GM21723 (cell line): ENCODE measurements at regions not wholly inside any gene's neighbourhood (a gene's known extent, or its start where the extent isn't known, plus 50 kb on each side); places are given as distances from the start of the nearest gene placed in this dataset.

Source experiments
- ATAC-seq: cut with Tn5 transposase; IDR thresholded peaks from one replicate; pipeline ENCODE4 v1.9.1; 2021; ENCODE audit warnings: mild to moderate bottlenecking, moderate library complexity; ENCODE audit not compliant: unreplicated experiment

DNA sequence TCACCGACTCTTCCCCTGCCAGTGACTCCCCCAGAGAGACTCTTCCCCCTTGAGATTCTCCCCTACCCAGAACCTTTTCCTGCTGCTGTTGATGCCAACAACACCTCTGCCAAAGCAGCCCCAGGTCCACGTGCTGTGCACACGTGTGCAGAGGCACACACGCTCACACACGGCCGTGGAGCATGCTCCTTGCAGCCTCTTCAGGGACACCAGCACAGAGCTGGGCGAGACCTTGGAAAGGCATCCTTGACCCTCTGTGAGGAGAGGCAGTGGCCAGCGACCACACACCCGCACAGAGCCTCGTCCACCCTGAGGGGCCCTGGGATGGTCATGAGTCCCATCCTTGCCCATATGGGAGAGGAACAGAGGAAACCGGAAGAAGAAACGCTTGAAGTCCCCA is 181.9 kb downstream of the RBFOX3 start:
- no peak for ATAC-seq

DNA sequence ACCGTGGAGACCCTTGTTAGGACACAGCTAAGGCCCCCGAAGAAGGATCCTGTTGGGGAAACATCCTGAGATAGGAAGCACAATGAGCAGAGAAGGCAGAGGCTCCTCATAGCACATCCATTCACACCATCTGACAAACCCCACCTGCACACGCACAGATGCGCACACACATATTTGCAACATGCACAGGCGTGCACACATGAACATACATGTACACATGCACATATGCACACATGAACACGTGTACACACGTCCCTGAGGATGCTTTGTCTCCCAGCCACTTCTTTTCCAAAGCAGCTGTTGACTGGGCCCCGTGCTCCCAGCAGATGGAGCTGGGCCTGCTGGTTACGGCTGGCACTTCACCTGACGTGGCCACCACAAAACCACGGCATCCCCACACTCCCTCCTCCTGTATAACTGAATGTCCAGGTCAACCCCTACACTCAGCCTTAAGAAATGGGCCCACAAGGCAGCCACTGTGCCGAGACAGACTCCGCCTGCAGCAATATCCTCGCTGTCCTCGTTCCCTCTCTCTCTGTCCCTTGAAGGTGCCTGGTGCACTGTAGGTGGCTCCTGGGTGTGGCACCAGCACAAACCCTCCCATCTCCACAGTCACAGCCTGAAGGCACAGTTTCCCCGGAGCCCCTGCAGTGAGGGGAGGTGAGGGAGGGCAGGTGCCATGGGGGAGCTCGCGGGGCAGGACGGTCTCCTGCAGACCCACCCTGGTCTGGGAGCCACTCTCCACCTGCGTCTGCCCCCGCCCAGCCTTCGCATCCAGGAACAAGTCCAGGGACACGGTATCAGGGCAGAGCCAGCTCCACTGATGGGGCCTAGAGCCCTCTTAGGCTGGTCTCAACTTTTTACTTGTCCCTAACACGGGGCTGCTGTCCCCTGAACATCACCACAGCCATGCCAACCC is 183.0 kb downstream of the RBFOX3 start:
- no peak for ATAC-seq

DNA sequence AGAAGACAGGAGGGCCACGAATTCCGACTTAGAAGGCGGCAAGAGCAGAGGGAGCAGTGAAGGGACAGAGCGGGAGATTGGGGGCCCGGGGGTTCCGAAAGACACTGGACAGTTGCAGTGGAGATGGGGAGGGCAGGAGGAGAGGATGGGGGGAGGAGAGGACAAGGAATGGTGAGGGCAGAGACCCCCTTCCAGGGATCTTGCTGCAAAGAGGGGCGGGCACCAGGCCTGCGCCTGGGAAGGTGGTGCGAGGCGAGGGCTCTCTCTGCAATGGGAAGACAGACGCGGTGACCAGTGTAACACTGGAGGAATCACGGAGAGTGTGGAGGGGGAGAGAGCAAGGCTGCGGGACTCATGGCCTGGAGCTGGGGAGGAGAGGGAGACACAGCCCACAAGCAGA is 185.2 kb downstream of the RBFOX3 start:
- ATAC-seq = no peak

DNA sequence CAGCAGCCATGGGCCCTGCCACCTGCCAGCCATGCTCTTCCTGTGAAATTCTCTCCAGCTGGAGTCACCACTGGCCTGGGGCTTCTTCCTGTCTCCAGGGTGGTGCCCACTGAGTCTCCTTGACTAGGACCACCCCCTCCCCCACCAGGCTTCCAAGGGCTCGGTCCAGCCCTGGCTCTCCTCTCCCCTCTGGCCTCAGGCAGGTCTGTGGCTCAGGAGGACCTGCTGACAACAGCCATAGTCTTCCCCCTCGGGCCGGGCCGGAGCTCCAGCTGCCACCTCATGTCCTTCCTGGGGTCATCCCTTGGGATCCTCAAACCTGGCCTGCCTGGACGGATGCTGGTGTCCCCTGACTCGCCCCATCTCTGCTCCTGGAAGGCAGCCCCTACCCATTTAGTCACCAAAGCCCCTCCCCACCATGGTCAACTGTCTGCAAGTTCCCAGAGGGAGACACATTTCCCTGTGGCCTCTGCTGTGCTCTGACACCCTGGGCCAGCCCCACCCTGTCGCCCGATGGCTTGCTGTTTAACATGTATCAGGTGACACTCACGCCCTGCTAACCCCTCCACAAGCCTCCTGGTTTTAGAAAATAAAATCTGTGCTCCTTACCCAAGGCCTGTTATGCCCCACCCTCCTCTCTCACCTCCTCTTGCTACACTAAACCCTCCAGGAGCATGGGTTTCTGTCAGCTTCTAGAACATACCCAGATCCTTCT is 186.2 kb downstream of the RBFOX3 start:
- no peak for ATAC-seq

DNA sequence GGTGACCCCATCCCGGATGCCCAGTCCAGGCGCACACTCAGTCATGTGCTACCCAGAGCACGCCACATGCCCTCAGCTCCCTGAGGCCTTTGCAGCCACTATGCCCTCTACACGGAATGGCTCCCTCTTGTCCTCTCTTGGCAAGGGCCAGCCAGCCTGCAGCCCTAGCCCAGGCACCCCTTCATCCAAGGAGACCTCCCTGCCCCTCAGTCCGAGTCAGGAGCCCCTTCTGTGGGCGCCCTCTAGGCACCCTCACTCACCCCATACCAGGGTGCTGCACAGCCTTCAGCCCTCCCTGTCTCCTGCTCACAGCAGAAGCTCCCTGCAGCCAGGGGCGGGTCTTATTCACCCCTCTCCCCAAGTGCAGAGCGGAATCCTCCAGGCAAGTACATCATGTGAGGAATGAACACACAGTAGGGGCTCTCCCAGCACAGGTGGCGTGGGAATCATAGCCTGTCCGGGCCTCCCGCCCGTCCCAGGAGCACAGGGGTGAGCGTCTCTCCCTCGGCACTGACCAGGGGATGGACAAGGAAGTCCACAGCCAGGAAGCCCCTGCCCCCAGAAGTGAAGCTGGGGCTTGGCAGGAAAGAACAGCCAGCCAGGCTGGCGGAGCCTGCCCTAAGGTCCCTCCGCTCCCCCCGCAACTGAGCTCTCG is 186.9 kb downstream of the RBFOX3 start:
- no peak for ATAC-seq

DNA sequence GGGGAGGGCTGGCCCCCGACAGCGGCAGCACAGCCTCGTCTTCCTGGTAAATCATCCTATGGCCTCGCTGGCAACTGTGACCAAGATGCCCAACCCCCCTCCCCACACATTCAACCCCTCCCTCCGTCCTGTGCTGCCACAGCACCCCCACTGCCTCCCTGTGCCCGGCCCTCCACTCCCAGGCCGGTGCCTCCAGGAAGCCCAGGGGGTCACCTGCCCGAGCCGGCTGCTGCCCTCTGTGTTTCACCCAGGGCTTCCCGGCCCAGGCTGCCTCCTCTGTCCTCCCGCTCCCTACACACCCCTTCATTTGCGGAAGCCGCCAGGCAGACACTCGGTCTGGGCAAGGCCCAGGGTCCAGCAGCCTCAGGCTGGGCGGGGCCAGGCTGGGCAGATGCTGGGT is 188.6 kb downstream of the RBFOX3 start:
- ATAC-seq = no peak

DNA sequence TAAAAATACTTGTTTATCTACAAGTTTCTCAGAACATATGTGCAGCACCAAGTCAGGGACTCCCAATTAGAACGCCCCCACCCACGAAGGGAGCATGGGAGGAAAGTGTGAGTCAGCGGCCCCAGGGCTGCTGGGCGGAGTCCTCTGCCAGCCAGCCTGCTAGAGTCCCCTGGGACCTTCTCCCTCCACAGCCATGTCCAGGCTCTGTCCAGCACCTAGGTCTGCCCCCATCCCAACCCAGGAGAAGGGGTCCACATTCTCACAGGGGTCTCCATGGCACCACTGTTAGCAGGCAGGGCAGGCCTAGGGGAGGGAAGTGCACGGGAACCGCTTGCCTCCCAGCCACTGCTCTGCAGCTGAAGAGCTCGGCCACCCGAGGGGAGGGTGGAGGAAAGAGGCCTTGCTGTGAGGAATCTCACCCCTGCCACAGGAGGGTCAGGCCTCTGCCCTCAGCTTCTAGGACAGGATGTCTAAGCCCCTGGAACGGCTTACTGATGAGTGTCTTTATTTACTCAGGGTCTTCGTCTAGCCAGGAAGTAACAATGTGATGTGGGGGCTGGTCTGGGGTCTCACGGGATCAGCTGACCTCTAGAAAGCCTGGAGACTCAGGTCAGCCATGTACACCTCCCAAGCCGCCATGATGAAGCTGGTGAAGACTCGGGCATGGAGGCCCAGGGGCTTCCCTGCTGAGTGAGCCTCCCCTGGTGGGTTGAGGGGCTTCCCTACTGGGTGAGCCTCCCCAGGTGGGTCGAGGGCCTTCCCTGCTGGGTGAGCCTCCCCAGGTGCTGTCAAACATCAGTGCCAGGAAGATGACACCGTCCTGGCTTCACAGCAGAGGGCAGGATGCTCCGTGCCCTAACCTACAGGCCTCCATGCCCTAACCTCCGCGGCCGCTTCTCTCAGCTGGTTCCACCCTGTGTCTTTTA is 190.3 kb downstream of the RBFOX3 start:
- ATAC-seq = no peak

DNA sequence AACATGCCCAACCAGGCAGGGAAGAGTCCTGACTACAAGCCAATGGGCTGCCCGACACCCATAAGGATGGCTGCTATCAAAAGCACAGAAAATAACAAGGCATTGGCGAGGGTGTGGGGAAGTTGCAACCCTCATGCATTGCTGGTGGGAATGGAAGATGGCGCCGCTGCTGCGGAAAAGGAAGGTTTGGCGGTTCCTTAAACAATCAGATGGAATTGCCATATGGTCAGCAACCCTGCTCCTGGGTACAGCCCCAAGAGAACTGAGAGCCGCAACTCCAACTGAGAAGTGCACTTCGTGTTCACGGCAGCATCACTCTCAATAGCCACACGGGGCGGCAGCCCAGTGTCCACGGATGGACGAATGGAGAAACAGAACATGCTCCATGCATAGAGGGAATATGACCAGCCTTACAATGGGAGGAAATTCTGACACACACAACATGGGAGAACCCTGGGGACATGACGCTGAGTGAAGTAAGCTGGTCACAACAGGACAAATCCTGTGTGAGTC is 193.3 kb downstream of the RBFOX3 start:
- no peak for ATAC-seq

DNA sequence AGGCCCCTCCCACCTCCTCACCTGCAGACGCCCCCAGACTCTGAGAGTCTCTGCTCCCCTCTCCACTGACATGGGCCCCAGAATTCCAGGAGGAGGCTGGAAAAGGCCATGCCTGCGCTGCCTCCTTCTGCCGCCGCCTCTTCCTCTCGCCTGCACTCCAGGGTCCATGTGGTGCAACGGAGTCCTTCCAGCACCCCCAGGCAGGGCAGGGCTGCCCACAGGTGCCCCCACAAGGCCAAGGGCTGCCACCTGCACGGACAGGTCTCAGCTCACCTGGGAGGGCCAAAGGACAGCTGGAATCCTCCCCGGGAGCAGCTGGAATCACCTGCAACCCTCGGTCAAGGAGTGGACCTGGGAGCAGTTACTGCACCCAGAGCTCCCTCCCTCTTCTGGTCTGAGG is 194.9 kb downstream of the RBFOX3 start:
- ATAC-seq = no peak

DNA sequence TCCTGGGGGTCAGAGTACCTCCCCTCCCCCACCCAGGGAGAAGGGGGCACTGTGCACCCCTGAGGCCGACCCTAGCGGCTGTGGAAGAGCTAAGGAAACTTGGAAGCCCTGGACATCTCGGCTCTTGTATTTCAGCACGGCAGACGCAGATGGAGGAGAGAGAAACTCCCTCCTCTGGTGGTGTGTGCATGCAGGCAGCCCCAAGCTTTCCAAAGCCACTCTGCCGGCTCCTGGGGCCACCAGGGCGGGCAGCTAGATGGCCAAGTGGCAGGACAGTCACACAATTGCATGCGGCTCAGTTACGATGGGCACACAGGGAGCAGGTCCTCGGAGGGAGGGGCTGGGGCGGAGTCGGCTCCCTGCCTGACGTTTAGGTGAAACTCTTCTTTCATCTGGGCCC is 195.5 kb downstream of the RBFOX3 start:
- no peak for ATAC-seq

DNA sequence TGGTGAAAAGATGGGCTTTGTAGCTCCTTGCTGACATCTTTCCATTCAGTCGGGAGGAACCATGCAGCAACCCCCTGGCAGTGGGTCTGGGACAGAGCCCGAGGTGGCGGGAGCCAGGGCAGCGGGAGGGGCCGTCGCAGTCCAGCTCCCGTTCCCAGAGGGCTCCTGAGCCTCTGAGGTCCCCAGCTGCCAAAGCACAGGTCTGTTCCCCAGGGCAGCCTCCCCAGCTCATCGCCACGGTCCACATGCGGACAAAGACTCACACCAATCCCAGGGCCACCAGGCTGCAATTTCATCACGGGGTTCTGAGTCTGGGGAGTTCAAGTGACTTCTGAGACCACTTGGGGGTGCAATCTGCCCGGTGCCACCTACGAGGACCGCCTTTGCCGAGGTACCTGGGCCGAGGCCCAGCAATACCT is 196.0 kb downstream of the RBFOX3 start:
- no peak for ATAC-seq

DNA sequence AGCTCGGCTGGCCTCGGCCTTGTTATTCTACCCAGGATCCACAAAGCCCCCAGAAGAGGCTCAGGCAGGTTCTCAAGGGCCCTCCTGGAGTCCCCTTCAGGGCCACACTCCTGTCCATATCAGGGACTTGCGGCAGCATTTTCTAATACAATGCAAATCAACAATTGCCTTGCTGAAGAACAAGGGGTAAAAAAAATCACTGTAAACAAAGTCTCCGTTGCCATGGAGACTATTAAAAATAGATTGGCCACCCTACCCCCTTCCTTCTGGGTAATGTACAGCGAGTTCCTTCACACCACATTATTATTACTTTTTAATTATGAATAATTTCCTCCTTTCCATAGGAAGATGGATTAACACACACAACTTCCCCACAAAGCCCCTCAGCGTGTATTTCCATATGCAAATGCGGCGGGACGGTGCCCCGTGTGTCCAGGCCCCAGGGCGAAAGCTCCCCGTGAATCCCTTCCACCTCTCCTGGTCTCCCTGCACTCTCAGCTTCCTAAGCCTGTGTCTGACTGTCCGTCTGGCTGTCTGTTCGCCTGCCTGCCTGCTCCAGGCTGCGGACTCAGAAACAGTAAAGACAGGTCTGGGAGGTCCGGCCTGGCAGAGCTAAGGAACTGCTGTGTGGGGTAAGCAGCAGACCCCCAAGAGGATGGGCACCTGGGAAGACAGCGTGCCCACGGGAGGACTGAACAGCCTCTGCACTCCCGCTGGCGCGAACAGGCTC is 196.6 kb downstream of the RBFOX3 start:
- no peak for ATAC-seq

DNA sequence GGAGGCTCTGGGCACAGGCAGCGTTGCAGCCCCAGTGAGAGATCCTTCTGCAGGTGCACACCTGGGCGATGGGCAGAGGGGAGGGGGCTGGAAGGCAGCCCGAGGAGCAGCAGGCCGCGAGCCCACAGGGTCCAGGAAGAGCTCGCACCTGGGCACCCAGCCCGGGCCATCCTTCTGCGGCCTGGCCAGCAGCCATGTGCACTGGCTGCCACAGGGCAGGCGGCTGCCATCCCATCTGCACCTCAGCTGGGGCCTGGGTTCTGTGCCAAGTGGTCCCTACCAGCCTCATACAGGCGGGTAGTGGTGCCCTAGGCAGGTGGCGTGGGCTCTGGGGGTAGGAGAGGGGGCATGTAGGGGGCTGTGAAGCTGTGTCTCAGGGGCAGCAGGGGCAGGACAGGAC is 197.2 kb downstream of the RBFOX3 start:
- ATAC-seq = no peak

DNA sequence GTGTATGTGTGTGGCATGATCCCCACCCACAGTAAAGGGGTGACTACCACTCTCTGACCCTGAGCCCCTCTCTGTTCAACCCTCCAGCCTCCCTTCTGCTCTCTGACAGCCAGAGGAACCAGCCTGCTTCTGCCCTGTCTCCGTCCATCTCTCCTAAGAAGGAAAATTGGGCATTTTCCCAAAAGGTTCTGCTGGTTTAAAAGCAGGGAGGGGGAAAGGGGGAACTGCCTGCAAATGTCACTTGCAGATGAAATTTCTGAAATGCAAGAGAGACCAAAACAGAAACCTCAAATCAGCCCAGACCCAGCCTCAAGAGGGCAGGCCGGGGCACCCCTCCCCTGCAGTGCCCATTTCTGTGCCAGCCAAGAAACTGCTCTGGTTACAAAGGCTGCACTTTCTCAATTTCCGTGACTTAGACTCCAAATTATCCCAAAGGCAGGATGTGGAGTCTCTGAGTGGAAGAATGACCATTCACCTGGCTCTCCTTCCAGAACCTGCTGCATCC is 197.9 kb downstream of the RBFOX3 start:
- no peak for ATAC-seq

DNA sequence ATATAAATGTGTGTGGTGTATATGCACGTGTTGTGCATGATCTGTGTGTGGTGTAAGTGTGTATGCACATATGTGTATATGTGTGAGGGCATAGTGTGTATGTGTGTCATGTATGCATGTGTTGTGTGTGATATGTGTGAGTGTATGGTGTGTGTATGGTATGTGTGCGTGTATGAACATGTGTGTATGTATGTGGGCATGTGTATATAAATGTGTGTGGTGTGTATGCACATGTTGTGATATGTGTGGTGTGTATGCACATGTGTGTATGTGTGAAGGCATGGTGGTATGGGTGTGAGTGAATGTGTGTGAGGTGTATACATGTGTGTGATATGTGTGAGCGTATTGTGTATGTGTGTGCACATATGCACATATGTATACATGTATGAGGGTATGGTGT is 198.7 kb downstream of the RBFOX3 start:
- ATAC-seq = no peak

DNA sequence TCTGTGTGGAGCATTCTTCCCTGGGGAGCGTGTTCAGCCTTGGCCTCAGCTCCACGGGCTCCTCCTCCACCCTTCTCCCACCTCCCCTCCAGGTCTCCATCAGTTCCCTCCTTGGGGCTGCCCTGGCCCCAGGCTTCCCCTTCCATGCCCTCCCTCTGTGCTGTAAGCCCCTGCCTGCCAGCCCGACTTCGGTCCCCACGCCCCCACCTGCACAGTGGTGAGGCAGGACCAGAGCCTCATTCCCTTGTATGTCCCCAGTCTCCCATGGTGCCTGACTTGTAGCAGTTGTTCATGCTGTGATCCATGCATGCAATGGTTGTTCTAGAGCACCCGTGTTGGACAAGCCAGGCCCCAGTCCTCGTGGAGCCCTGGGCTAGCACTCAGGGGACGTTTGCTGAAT is 199.4 kb downstream of the RBFOX3 start:
- ATAC-seq = no peak

DNA sequence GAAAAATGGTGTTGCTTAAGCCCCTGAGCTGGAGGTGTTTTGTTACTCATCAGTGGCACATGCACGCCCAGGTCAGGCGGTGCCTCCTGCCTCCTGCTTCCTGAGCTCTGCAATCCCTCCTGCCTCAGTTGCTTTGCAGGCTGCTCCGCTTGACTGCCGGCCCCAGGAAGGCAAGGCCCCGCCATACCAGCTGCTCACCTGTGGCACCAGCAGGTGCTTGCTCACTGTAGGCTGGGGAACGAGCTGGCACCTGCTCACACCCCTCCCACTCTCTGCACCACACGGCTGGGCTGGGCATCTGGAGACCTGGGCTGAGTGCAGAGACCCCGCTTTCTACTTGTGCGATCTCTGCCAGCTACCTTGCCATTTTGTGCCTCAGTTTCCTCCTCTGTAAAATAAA is 200.2 kb downstream of the RBFOX3 start:
- no peak for ATAC-seq

DNA sequence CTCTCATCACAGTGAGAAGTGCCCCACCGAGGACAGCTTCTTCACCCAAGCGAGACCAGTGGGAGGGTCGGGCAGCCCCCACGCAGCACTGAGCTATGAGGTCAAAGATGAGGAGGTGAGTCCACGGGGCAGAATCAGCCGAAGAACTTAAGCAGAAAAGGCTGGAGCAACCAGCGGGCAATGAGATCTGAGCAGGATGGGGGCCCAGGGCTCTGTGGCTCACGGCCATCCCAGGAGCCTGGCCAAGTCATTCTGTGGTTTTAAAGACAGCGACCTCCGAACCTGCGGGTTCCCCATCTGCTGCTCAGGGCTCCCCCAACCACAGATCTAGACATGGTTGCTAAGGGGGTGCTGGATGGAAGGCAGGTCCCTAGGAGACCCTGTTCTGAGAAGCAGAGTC is 202.6 kb downstream of the RBFOX3 start:
- ATAC-seq = no peak

DNA sequence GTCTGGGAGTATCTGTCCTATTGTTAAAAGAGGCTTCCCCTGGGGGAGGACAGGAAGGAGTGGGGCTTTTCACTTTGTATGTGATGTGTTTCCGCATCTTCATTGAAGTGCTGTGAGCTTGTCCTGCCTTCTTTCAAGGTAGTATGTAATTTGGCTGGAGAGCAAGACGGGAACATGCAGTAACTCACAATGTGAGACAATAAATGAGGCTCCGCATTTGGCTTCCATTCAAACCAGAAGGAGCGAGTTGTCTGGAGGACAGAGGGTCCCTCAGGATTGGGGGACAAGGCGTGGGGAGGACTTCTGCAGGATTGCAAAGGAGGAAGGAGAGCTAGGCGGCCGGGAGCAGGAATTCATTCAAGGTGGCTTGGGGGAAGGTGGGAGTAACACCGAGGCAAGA is 203.5 kb downstream of the RBFOX3 start:
- ATAC-seq = no peak

DNA sequence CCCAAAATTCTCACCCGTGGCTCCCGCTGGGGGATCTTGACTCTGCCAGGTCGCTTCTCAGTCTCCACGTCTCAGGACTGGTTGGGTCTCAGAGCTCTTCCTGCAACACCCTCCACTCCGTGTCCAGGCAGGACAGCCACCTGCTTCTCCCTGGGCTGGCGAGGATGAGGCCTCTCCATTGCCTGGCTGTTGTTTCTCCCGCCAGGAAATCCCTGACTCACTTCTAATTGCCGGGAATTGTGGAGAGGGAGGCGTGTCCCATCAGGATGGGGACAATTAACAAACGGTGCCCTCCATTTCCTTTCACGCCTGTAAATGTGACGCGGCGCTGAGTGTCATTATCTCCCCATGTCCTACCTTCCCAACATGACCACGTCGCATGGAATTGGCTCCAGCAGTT is 204.5 kb downstream of the RBFOX3 start:
- no peak for ATAC-seq
